Mammary epithelial cell (primary cell): ENCODE measurements at regions not wholly inside any gene's neighbourhood (a gene's known extent, or its start where the extent isn't known, plus 50 kb on each side); places are given as distances from the start of the nearest gene placed in this dataset.

ENCODE experiments used
- EZH2 ChIP-seq: IDR thresholded peaks from 2 replicates; pipeline ENCODE4 v1.6.1; 2012; ENCODE audit warnings: low read length, inconsistent platforms, borderline replicate concordance
- TF ChIP-seq, protein P1 (sequence below), 2 donors: IDR thresholded peaks in 1 of 2; conservative IDR thresholded peaks in 1 of 2; 2 replicates each; pipeline ENCODE4 v1.5.1; 2011 to 2012; ENCODE audit warnings: inconsistent platforms in 2 of 2, low read length in 2 of 2, mild to moderate bottlenecking in 2 of 2, control low read depth in 1 of 2, low read depth in 1 of 2; ENCODE audit not compliant: insufficient read depth in 1 of 2; ENCODE audit errors: extremely low read depth in 1 of 2

DNA sequence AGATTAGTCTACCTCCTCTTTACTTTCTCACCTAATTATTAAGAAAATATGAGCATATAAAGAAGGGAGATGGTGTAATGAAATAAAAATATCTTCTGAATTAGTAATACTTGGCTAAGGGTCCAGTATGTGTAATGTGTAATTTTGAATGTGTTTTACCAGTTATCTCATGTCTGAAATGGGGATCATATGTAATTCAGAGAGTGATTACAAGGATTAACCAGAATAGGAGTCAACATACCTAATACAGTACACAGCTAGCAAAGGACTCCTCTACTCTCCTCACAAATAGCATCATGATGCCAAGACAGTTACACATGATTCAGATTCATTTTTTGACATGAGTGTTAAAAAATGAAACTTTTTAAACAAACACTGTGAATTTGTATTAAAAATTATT is 570.4 kb downstream of the SI start:
- TF ChIP-seq, protein P1, sequence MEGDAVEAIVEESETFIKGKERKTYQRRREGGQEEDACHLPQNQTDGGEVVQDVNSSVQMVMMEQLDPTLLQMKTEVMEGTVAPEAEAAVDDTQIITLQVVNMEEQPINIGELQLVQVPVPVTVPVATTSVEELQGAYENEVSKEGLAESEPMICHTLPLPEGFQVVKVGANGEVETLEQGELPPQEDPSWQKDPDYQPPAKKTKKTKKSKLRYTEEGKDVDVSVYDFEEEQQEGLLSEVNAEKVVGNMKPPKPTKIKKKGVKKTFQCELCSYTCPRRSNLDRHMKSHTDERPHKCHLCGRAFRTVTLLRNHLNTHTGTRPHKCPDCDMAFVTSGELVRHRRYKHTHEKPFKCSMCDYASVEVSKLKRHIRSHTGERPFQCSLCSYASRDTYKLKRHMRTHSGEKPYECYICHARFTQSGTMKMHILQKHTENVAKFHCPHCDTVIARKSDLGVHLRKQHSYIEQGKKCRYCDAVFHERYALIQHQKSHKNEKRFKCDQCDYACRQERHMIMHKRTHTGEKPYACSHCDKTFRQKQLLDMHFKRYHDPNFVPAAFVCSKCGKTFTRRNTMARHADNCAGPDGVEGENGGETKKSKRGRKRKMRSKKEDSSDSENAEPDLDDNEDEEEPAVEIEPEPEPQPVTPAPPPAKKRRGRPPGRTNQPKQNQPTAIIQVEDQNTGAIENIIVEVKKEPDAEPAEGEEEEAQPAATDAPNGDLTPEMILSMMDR (conservative IDR thresholded peaks at IDR 0.05 in 1 of 2, IDR thresholded peaks at IDR 0.05 in 1 of 2; ENCODE audit: extremely low read depth in 1 of 2, insufficient read depth in 1 of 2, low read depth in 1 of 2, low read length in 2 of 2) = no peak
- no peak for TF ChIP-seq EZH2
